HG03095 (cell line): ENCODE measurements at regions not wholly inside any gene's neighbourhood (a gene's known extent, or its start where the extent isn't known, plus 50 kb on each side); places are given as distances from the start of the nearest gene placed in this dataset.

Experiments
- ATAC-seq: cut with Tn5 transposase; IDR thresholded peaks from one replicate; pipeline ENCODE4 v1.9.1; 2021; ENCODE audit warnings: moderate library complexity; ENCODE audit not compliant: unreplicated experiment

- ATAC-seq, result no peak
Measured at GRCh38 chr1:110816945-110817344, 56.0 kb upstream of the CD53 start.

- no peak for ATAC-seq
Measured at GRCh38 chr1:110811529-110811928, 61.4 kb upstream of the CD53 start.

GRCh38 chr1:110800079-110800478, 72.9 kb upstream of the CD53 start:
- no peak for ATAC-seq

- no peak for ATAC-seq
Measured at GRCh38 chr1:110798691-110799256, 74.2 kb upstream of the CD53 start.

GRCh38 chr1:110788673-110789072, 84.3 kb upstream of the CD53 start:
- no peak for ATAC-seq

GRCh38 chr1:110787328-110788071, 85.4 kb upstream of the CD53 start:
- ATAC-seq, result peak; percentile 87

GRCh38 chr1:110786802-110787327, 86.1 kb upstream of the CD53 start:
- no peak for ATAC-seq

GRCh38 chr1:110785612-110786011, 87.3 kb upstream of the CD53 start:
- ATAC-seq, result no peak

- no peak for ATAC-seq
Measured at GRCh38 chr1:110785055-110785454, 87.9 kb upstream of the CD53 start.

GRCh38 chr1:110783292-110783918, 89.5 kb upstream of the CD53 start:
- ATAC-seq, result no peak

- ATAC-seq, result no peak
Measured at GRCh38 chr1:110781525-110781924, 91.4 kb upstream of the CD53 start.

- no peak for ATAC-seq
Measured at GRCh38 chr1:110780600-110781484, 92.1 kb upstream of the CD53 start.

- no peak for ATAC-seq
Measured at GRCh38 chr1:110779636-110780035, 93.3 kb upstream of the CD53 start.

GRCh38 chr1:110778821-110779220, 94.1 kb upstream of the CD53 start:
- no peak for ATAC-seq

- no peak for ATAC-seq
Measured at GRCh38 chr1:110777228-110777627, 95.7 kb upstream of the CD53 start.

- ATAC-seq, result no peak
Measured at GRCh38 chr1:110774398-110774797, 98.5 kb upstream of the CD53 start.

GRCh38 chr1:110773813-110774212, 99.1 kb upstream of the KCNA3 start:
- ATAC-seq, result no peak

GRCh38 chr1:110771245-110772022, 96.7 kb upstream of the KCNA3 start:
- ATAC-seq, result no peak

- no peak for ATAC-seq
Measured at GRCh38 chr1:110770832-110771231, 96.1 kb upstream of the KCNA3 start.

- ATAC-seq, result no peak
Measured at GRCh38 chr1:110768605-110769004, 93.9 kb upstream of the KCNA3 start.

GRCh38 chr1:110766336-110766647, 91.6 kb upstream of the KCNA3 start:
- no peak for ATAC-seq
